H9 (cell line): ENCODE measurements at regions not wholly inside any gene's neighbourhood (a gene's known extent, or its start where the extent isn't known, plus 50 kb on each side); places are given as distances from the start of the nearest gene placed in this dataset.

Experiments used
- DNase-seq: peaks from one replicate; pipeline ENCODE4 v3.0.0-alpha.2; 2017
- H2AFZ ChIP-seq: one replicate; pipeline ENCODE4 v1.6.1; 2013; ENCODE audit warnings: mild to moderate bottlenecking, low read length, control low read depth, moderate library complexity
- H2AK5ac ChIP-seq: 2 replicates; pipeline ENCODE4 v1.6.1; 2013; ENCODE audit warnings: low read length, control low read depth, mixed read lengths; ENCODE audit not compliant: insufficient read length
- H2BK120ac ChIP-seq: one replicate; pipeline ENCODE4 v1.6.1; 2013; ENCODE audit warnings: low read depth, mild to moderate bottlenecking, low read length, control low read depth, inconsistent platforms; ENCODE audit not compliant: poor library complexity, severe bottlenecking
- H2BK12ac ChIP-seq: 2 replicates; pipeline ENCODE4 v1.6.1; 2013; ENCODE audit warnings: low read length, control low read depth, mixed read lengths, low read depth; ENCODE audit not compliant: insufficient read length
- H2BK15ac ChIP-seq: 2 replicates; pipeline ENCODE4 v1.6.1; 2013; ENCODE audit warnings: low read depth, low read length, control low read depth
- H2BK20ac ChIP-seq: one replicate; pipeline ENCODE4 v1.6.1; 2013; ENCODE audit warnings: low read depth, mild to moderate bottlenecking, low read length, control low read depth, inconsistent platforms; ENCODE audit not compliant: poor library complexity, severe bottlenecking
- H2BK5ac ChIP-seq: 2 replicates; pipeline ENCODE4 v1.6.1; 2013; ENCODE audit warnings: low read length, control low read depth, mixed read lengths; ENCODE audit not compliant: insufficient read length
- H3K14ac ChIP-seq: 2 replicates; pipeline ENCODE4 v1.6.1; 2013; ENCODE audit warnings: low read length, control low read depth; ENCODE audit not compliant: insufficient read depth
- H3K18ac ChIP-seq: 2 replicates; pipeline ENCODE4 v1.6.1; 2013; ENCODE audit warnings: low read depth, mild to moderate bottlenecking, mixed read lengths, low read length, control low read depth; ENCODE audit not compliant: insufficient read length
- H3K23ac ChIP-seq: 2 replicates; pipeline ENCODE4 v1.6.1; 2013; ENCODE audit warnings: low read length, control low read depth, mixed read lengths, low read depth; ENCODE audit not compliant: insufficient read length
- H3K23me2 ChIP-seq: 2 replicates; pipeline ENCODE4 v1.6.1; 2013; ENCODE audit warnings: low read depth, mild to moderate bottlenecking, mixed read lengths, low read length, control low read depth; ENCODE audit not compliant: insufficient read length, poor library complexity, severe bottlenecking
- H3K27ac ChIP-seq: 2 replicates; pipeline ENCODE4 v1.5.1; 2013; ENCODE audit warnings: low read length, control low read depth, mixed read lengths, low read depth; ENCODE audit not compliant: insufficient read length
- H3K27me3 ChIP-seq: 2 replicates; pipeline ENCODE4 v1.6.1; 2013; ENCODE audit warnings: low read length, control low read depth, inconsistent platforms; ENCODE audit not compliant: insufficient read depth
- H3K4ac ChIP-seq: 2 replicates; pipeline ENCODE4 v1.6.1; 2013; ENCODE audit warnings: low read depth, mild to moderate bottlenecking, control low read depth, inconsistent platforms, low read length, moderate library complexity
- H3K4me1 ChIP-seq: 2 replicates; pipeline ENCODE4 v1.6.1; 2013; ENCODE audit warnings: low read length, control low read depth, inconsistent platforms; ENCODE audit not compliant: insufficient read depth
- H3K4me2 ChIP-seq: 2 replicates; pipeline ENCODE4 v1.6.1; 2013; ENCODE audit warnings: low read length, control low read depth, mixed read lengths; ENCODE audit not compliant: insufficient read length, insufficient read depth
- H3K56ac ChIP-seq: 2 replicates; pipeline ENCODE4 v1.6.1; 2013; ENCODE audit warnings: low read depth, mild to moderate bottlenecking, mixed read lengths, low read length, control low read depth; ENCODE audit not compliant: insufficient read length
- H3K79me1 ChIP-seq: 2 replicates; pipeline ENCODE4 v1.6.1; 2013; ENCODE audit warnings: low read depth, mild to moderate bottlenecking, moderate library complexity, low read length, control low read depth, inconsistent platforms; ENCODE audit not compliant: insufficient read depth, poor library complexity, severe bottlenecking
- H3K79me2 ChIP-seq: 2 replicates; pipeline ENCODE4 v1.6.1; 2013; ENCODE audit warnings: low read length, control low read depth, inconsistent platforms; ENCODE audit not compliant: insufficient read depth
- H3K9ac ChIP-seq: 2 replicates; pipeline ENCODE4 v1.6.1; 2013; ENCODE audit warnings: low read length, control low read depth, mixed read lengths; ENCODE audit not compliant: insufficient read length; ENCODE audit errors: extremely low read depth
- H3K9me3 ChIP-seq: one replicate; pipeline ENCODE4 v1.6.1; 2013; ENCODE audit warnings: low read depth, low read length, inconsistent platforms; ENCODE audit not compliant: control insufficient read depth
- H3T11ph ChIP-seq: one replicate; pipeline ENCODE4 v1.6.1; 2013; ENCODE audit warnings: mild to moderate bottlenecking, low read length, control low read depth, inconsistent platforms
- H4K20me1 ChIP-seq: one replicate; pipeline ENCODE4 v1.6.1; 2013; ENCODE audit not compliant: control insufficient read depth, insufficient read length, insufficient read depth
- H4K5ac ChIP-seq: 2 replicates; pipeline ENCODE4 v1.6.1; 2013; ENCODE audit warnings: low read depth, mild to moderate bottlenecking, mixed read lengths, low read length, control low read depth; ENCODE audit not compliant: insufficient read length
- H4K8ac ChIP-seq: replicated peaks from 2 replicates; pipeline ENCODE4 v1.6.1; 2013; ENCODE audit warnings: low read length, control low read depth, mixed read lengths, low read depth; ENCODE audit not compliant: insufficient read length
- H4K91ac ChIP-seq: 2 replicates; pipeline ENCODE4 v1.6.1; 2013; ENCODE audit warnings: low read depth, mild to moderate bottlenecking, moderate library complexity, mixed read lengths, low read length, control low read depth; ENCODE audit not compliant: insufficient read length
- H3K27ac Mint-ChIP-seq, 3 experiments: 2 replicates in 2 of 3; 3 replicates in 1 of 3; pipeline ENCODE4 v1.8.0; 2020 to 2021; ENCODE audit warnings: mixed read lengths in 3 of 3, mild to moderate bottlenecking in 1 of 3, moderate library complexity in 1 of 3
- H3K27me3 Mint-ChIP-seq: 2 replicates; pipeline ENCODE4 v1.8.0; 2021; ENCODE audit warnings: low read depth, mild to moderate bottlenecking, moderate library complexity, mixed read lengths
- H3K36me3 Mint-ChIP-seq, 3 experiments: 2 replicates in 2 of 3; 3 replicates in 1 of 3; pipeline ENCODE4 v1.8.0; 2020 to 2021; ENCODE audit warnings: low read depth in 3 of 3, mixed read lengths in 3 of 3; ENCODE audit not compliant: insufficient read depth in 1 of 3
- H3K4me1 Mint-ChIP-seq, 2 experiments: 2 replicates each; pipeline ENCODE4 v1.8.0; 2020; ENCODE audit warnings: mixed read lengths in 2 of 2
- H3K4me3 Mint-ChIP-seq, 2 experiments: 2 replicates in 1 of 2; 3 replicates in 1 of 2; pipeline ENCODE4 v1.8.0; 2020 to 2021; ENCODE audit warnings: mild to moderate bottlenecking in 2 of 2, mixed read lengths in 2 of 2, moderate library complexity in 1 of 2
- H3K9me3 Mint-ChIP-seq, 2 experiments: 2 replicates in 1 of 2; 3 replicates in 1 of 2; pipeline ENCODE4 v1.8.0; 2020; ENCODE audit warnings: mild to moderate bottlenecking in 2 of 2, mixed read lengths in 2 of 2, moderate library complexity in 1 of 2
- CTCF ChIP-seq: fragments of 200-600 bp; sonication (generic); conservative IDR thresholded peaks from 3 replicates; pipeline ENCODE4 v1.8.0; 2021; ENCODE audit warnings: antibody characterized with exemption, mild to moderate bottlenecking

GRCh38 chr5:126000507-126000906 lies 422.7 kb upstream of the GRAMD2B start:
- Histone ChIP-seq H3K4ac (no peak overlapping the region), H3K18ac (no peak overlapping the region), H3K9me3 (no peaks in the 10 kb centered on the region), H2BK20ac (no peak overlapping the region), H4K91ac (no peak overlapping the region), H3K79me1 (no peaks in the 10 kb centered on the region), H2BK15ac (no peak overlapping the region), H3K27me3 (no peaks in the 10 kb centered on the region), H3K23me2 (no peaks in the 10 kb centered on the region), H2AK5ac (no peak overlapping the region), H4K5ac (no peak overlapping the region), H3K4me2 (no peak overlapping the region), H3K27ac (no peak overlapping the region), H4K8ac (no peak overlapping the region), H3T11ph (no peak overlapping the region), H3K23ac (no peak overlapping the region), H3K56ac (no peak overlapping the region), H2AFZ (no peak overlapping the region), H3K79me2 (no peaks in the 10 kb centered on the region), H2BK12ac (no peak overlapping the region), H3K14ac (no peak overlapping the region), H2BK120ac (no peak overlapping the region), H4K20me1 (no peaks in the 10 kb centered on the region), H3K4me1 (no peaks in the 10 kb centered on the region), H2BK5ac (no peak overlapping the region), H3K9ac (no peak overlapping the region)
- no peak overlapping the region for H3K4me3 Mint-ChIP-seq
- peaks cover 7 to 9% of the 10 kb centered on the region in 2 experiments for H3K4me1 Mint-ChIP-seq
- DNase-seq = no peak
- peaks cover 0 to 5% of the 10 kb centered on the region in 2 experiments; a peak in 3 of 5 replicates for H3K9me3 Mint-ChIP-seq
- H3K27ac Mint-ChIP-seq = no peak overlapping the region
- H3K36me3 Mint-ChIP-seq = peaks cover 0 to 6% (median 3%) of the 10 kb centered on the region in 3 experiments; a peak in 3 of 7 replicates
- no peaks in the 10 kb centered on the region for H3K27me3 Mint-ChIP-seq
- no peak for TF ChIP-seq CTCF
